Activated gamma-delta T cell (primary cell): ENCODE measurements at regions not wholly inside any gene's neighbourhood (a gene's known extent, or its start where the extent isn't known, plus 50 kb on each side); places are given as distances from the start of the nearest gene placed in this dataset.

Experiments
- DNase-seq: peaks from one replicate; lab custom pipeline; 2025; lab: John Stamatoyannopoulos, UW

GRCh38 chr1:38138498-38139233, 92.1 kb upstream of the POU3F1 start:
- no peak for DNase-seq

GRCh38 chr1:38137164-38137563, 90.6 kb upstream of the POU3F1 start:
- DNase-seq = no peak

- no peak for DNase-seq
Observed at GRCh38 chr1:38135625-38136414, 89.2 kb upstream of the POU3F1 start.

- no peak for DNase-seq
Observed at GRCh38 chr1:38134294-38134755, 87.7 kb upstream of the POU3F1 start.

- DNase-seq = no peak
Observed at GRCh38 chr1:38133756-38134155, 87.2 kb upstream of the POU3F1 start.

GRCh38 chr1:38133304-38133703, 86.7 kb upstream of the POU3F1 start:
- DNase-seq = no peak

GRCh38 chr1:38132681-38133080, 86.1 kb upstream of the POU3F1 start:
- no peak for DNase-seq

GRCh38 chr1:38131024-38131585, 84.5 kb upstream of the POU3F1 start:
- no peak for DNase-seq

GRCh38 chr1:38129971-38130370, 83.4 kb upstream of the POU3F1 start:
- DNase-seq = no peak

- no peak for DNase-seq
Observed at GRCh38 chr1:38129473-38129872, 82.9 kb upstream of the POU3F1 start.

- DNase-seq = no peak
Observed at GRCh38 chr1:38128926-38129453, 82.4 kb upstream of the POU3F1 start.

GRCh38 chr1:38128511-38128910, 81.9 kb upstream of the POU3F1 start:
- no peak for DNase-seq

GRCh38 chr1:38127428-38127827, 80.8 kb upstream of the POU3F1 start:
- no peak for DNase-seq

- no peak for DNase-seq
Observed at GRCh38 chr1:38126970-38127369, 80.4 kb upstream of the POU3F1 start.

GRCh38 chr1:38125837-38126520, 79.4 kb upstream of the POU3F1 start:
- no peak for DNase-seq

GRCh38 chr1:38125016-38125415, 78.4 kb upstream of the POU3F1 start:
- no peak for DNase-seq

- no peak for DNase-seq
Observed at GRCh38 chr1:38123356-38124135, 77.0 kb upstream of the POU3F1 start.

- no peak for DNase-seq
Observed at GRCh38 chr1:38121231-38121680, 74.7 kb upstream of the POU3F1 start.

GRCh38 chr1:38120552-38121230, 74.1 kb upstream of the POU3F1 start:
- no peak for DNase-seq

GRCh38 chr1:38118976-38119375, 72.4 kb upstream of the POU3F1 start:
- DNase-seq = no peak

GRCh38 chr1:38117444-38117887, 70.9 kb upstream of the POU3F1 start:
- no peak for DNase-seq
